ENCODE measurements at regions not wholly inside any gene's neighbourhood (a gene's known extent, or its start where the extent isn't known, plus 50 kb on each side); places are given as distances from the start of the nearest gene placed in this dataset.

- Histone ChIP-seq H3K27ac (ENCODE audit: extremely low read length, insufficient read depth, low read length) (no peak overlapping the region), H3K9me3 (ENCODE audit: low read length) (no peaks in the 10 kb centered on the region), H3K4me1 (ENCODE audit: insufficient read depth, low read length) (no peaks in the 10 kb centered on the region), H4K20me1 (ENCODE audit: insufficient read depth, low read length) (no peaks in the 10 kb centered on the region), H3K79me2 (ENCODE audit: insufficient read depth, low read length) (no peaks in the 10 kb centered on the region), H3K27me3 (ENCODE audit: control insufficient read depth in 1 of 2, insufficient read depth in 2 of 2, low read length in 2 of 2) (no peaks in the 10 kb centered on the region), H2AFZ (ENCODE audit: low read length) (no peak overlapping the region), H3K4me2 (ENCODE audit: low read depth, low read length) (no peak overlapping the region), H3K36me3 (replicated peaks in 1 of 2; ENCODE audit: control insufficient read depth in 1 of 2, insufficient read depth in 2 of 2, low read length in 2 of 2) (no peaks in the 10 kb centered on the region), H3K4me3 (replicated peaks in 1 of 3; ENCODE audit: insufficient read depth in 1 of 3, low read depth in 2 of 3, low read length in 3 of 3) (no peak overlapping the region), H3K9ac (ENCODE audit: insufficient read depth, low read depth, low read length) (no peak overlapping the region)
- CTCF ChIA-PET (ENCODE audit: low intra/inter-chr PET ratio, low total read pairs) = no interaction called here
- WGBS (ENCODE audit: low lambda C conversion rate) = 28% methylated on average over 8 of the region's 8 CpGs
- BruUV-seq (replicated peaks) = no TSS peak
- ATAC-seq (no peak), DNase-seq (ENCODE audit: low spot score) (no peak), FAIRE-seq (no peak)
- POLR2A ChIA-PET = no interaction called here
- intact Hi-C loops (cut with micrococcal nuclease; ENCODE audit: unreplicated experiment) (no loop called here), in situ Hi-C loops (cut with HindIII; ENCODE audit: extremely low pct_ligation_motif_present, low pct_unique_long_range_greater_than_20kb) (no loop called here)
- TF ChIP-seq ZNF496 (CRISPR knock-in tag; IDR thresholded peaks at IDR 0.05; ENCODE audit: insufficient replicate concordance) = no peak
- no peak for TF ChIP-seq ZSCAN21 (CRISPR knock-in tag; IDR thresholded peaks at IDR 0.05; ENCODE audit: borderline replicate concordance)
- TF ChIP-seq CREBL2 (CRISPR knock-in tag; IDR thresholded peaks at IDR 0.05; ENCODE audit: borderline replicate concordance) = no peak
- TF ChIP-seq ZNF678 (CRISPR knock-in tag; IDR thresholded peaks at IDR 0.05) = no peak
- no peak for TF ChIP-seq SCMH1 (CRISPR knock-in tag; IDR thresholded peaks at IDR 0.05; ENCODE audit: borderline replicate concordance)
- no peak for TF ChIP-seq ZNF30 (CRISPR knock-in tag; IDR thresholded peaks at IDR 0.05)
- TF ChIP-seq AFF4 (CRISPR knock-in tag; IDR thresholded peaks at IDR 0.05) = no peak
- TF ChIP-seq ZNF3 (CRISPR knock-in tag; IDR thresholded peaks at IDR 0.05) = no peak
- no peak for TF ChIP-seq ZNF407 (CRISPR knock-in tag; IDR thresholded peaks at IDR 0.05; ENCODE audit: not compliant biosample characterization)
Observed at GRCh38 chr9:25322142-25322541, 356.1 kb downstream of the TUSC1 start.

Measured in HepG2 (cell line).